Left renal pelvis (tissue), 4 donors: ENCODE measurements at regions not wholly inside any gene's neighbourhood (a gene's known extent, or its start where the extent isn't known, plus 50 kb on each side); places are given as distances from the start of the nearest gene placed in this dataset.

ENCODE experiments used
- DNase-seq, 4 donors: peaks; one replicate each; pipeline ENCODE4 v3.0.0-alpha.2; 2013; ENCODE audit warnings: low read depth in 4 of 4, low spot score in 3 of 4

- DNase-seq = no peak
These were observed 97.6 kb upstream of the ALDH1A3 start for GRCh38 chr15:100781961-100782530.

GRCh38 chr15:100783291-100783690 lies 96.3 kb upstream of the ALDH1A3 start:
- no peak for DNase-seq

GRCh38 chr15:100783760-100784492 lies 95.7 kb upstream of the ALDH1A3 start:
- DNase-seq = no peak

- no peak for DNase-seq
These were observed 95.0 kb upstream of the ALDH1A3 start for GRCh38 chr15:100784493-100785180.

GRCh38 chr15:100785181-100786138 lies 94.2 kb upstream of the ALDH1A3 start:
- DNase-seq = no peak

- DNase-seq = no peak
These were observed 93.5 kb upstream of the ALDH1A3 start for GRCh38 chr15:100786139-100786531.

GRCh38 chr15:100786901-100787566 lies 92.6 kb upstream of the ALDH1A3 start:
- DNase-seq = no peak

GRCh38 chr15:100787567-100788417 lies 91.8 kb upstream of the ALDH1A3 start:
- DNase-seq = no peak

GRCh38 chr15:100788418-100789105 lies 91.1 kb upstream of the ALDH1A3 start:
- no peak for DNase-seq

GRCh38 chr15:100790786-100791265 lies 88.8 kb upstream of the ALDH1A3 start:
- no peak for DNase-seq

- DNase-seq = no peak
These were observed 85.6 kb upstream of the ALDH1A3 start for GRCh38 chr15:100794008-100794407.

GRCh38 chr15:100801256-100801900 lies 78.3 kb upstream of the ALDH1A3 start:
- no peak for DNase-seq

GRCh38 chr15:100802421-100803170 lies 77.0 kb upstream of the ALDH1A3 start:
- no peak for DNase-seq

GRCh38 chr15:100803171-100803440 lies 76.5 kb upstream of the ALDH1A3 start:
- DNase-seq = no peak

- no peak for DNase-seq
These were observed 73.5 kb upstream of the ALDH1A3 start for GRCh38 chr15:100806157-100806556.

GRCh38 chr15:100807028-100807427 lies 72.6 kb upstream of the ALDH1A3 start:
- no peak for DNase-seq

GRCh38 chr15:100808691-100809090 lies 70.9 kb upstream of the ALDH1A3 start:
- DNase-seq = no peak

GRCh38 chr15:100809151-100809550 lies 70.5 kb upstream of the ALDH1A3 start:
- no peak for DNase-seq
